IPS-18a (cell line): ENCODE measurements at regions not wholly inside any gene's neighbourhood (a gene's known extent, or its start where the extent isn't known, plus 50 kb on each side); places are given as distances from the start of the nearest gene placed in this dataset.

ENCODE experiments used
- H3K27ac ChIP-seq: one replicate; pipeline ENCODE4 v1.5.1; 2013; ENCODE audit warnings: low read length
- H3K27me3 ChIP-seq: one replicate; pipeline ENCODE4 v1.6.1; 2013; ENCODE audit warnings: mild to moderate bottlenecking, low read length; ENCODE audit not compliant: control insufficient read depth, insufficient read depth
- H3K36me3 ChIP-seq: one replicate; pipeline ENCODE4 v1.6.1; 2013; ENCODE audit warnings: low read depth, low read length; ENCODE audit not compliant: control insufficient read depth
- H3K4me1 ChIP-seq: one replicate; pipeline ENCODE4 v1.6.1; 2013; ENCODE audit warnings: low read depth, low read length; ENCODE audit not compliant: control insufficient read depth
- H3K4me3 ChIP-seq: one replicate; pipeline ENCODE4 v1.5.1; 2013; ENCODE audit warnings: low read length
- H3K9ac ChIP-seq: one replicate; pipeline ENCODE4 v1.6.1; 2013; ENCODE audit warnings: mild to moderate bottlenecking, low read length, moderate library complexity
- H3K9me3 ChIP-seq: one replicate; pipeline ENCODE4 v1.6.1; 2013; ENCODE audit warnings: low read depth, low read length; ENCODE audit not compliant: control insufficient read depth

DNA sequence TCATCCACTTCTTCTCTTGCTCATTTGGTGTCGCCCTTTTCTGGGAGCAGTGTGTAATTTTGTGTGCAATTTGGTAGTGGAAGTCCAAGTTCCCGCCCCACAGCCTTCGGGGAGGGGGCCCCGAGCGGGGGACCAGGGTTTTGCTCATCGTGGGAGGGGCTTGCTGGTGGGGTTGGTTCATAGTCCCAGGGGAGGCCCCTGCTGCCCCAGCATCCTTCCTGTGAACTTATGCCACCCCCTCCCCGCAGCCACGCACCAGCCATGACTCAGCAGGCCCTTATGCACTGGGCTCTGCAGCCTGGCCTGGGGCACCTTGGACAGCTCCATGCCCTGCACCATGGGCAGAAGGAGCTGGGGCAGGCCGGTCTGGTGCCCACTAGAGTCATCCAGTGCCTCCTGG lies 1183.6 kb downstream of the BRD1 start:
- Histone ChIP-seq H3K9me3 (no peaks in the 10 kb centered on the region), H3K27ac (no peak overlapping the region), H3K27me3 (no peaks in the 10 kb centered on the region), H3K4me1 (no peaks in the 10 kb centered on the region), H3K36me3 (no peaks in the 10 kb centered on the region), H3K4me3 (no peak overlapping the region), H3K9ac (no peak overlapping the region)

DNA sequence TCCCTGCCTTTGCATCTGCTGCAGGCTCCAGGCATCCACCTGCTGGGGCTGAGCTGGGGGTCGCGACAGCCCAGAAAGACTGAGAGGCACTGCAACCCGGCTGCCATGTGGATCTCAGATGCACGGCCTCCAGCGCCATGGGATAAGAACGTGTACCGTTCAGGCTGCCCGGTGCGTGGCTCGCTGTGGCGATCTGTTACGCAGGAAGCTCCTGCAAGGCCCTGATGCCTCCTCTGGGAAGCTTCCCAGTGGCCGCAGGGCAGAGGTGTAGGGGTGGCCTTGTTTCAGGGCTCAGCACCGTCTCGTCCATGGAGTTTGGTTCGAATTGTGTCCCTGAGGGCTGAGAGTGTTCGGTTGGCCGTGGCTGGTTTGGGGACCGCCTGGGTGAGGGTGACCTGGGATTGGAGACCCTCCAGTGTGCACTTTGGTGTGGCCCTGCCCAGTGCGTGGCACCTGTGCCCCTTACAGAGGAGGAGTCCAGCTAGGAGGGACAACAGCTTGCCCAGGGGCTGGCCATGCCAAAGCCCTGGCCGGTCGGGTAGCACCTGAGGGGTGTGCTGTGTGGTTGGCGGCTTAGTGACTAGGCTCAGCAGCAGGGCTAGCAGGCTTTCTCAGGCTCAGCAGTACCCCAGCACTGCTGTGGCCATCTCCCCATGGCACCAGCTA lies 1184.5 kb downstream of the BRD1 start:
- Histone ChIP-seq H3K36me3 (no peaks in the 10 kb centered on the region), H3K4me3 (no peak overlapping the region), H3K27ac (no peak overlapping the region), H3K4me1 (no peaks in the 10 kb centered on the region), H3K9me3 (no peaks in the 10 kb centered on the region), H3K9ac (no peak overlapping the region), H3K27me3 (no peaks in the 10 kb centered on the region)

DNA sequence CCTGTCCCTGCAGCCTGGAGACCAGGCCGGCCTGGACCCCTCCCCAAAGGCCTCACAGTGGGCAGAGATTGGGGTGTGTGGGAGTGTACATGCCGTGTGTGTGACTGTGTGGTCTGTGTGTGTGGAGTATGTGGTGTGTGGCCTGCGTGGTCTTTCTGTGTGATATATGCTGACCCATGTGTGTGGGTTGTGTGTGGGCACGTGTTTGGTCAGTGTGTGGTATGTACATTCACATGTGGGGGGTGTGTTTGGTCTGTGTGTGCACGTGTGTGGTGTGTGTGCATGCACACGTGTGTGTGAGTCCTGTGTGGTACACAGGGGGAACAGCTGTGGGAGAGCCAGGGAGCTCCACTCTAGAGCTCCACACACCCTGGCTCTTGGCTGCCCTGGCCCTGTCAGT lies 1185.1 kb downstream of the BRD1 start:
- no peaks in the 10 kb centered on the region for H3K27me3 ChIP-seq
- no peaks in the 10 kb centered on the region for H3K4me1 ChIP-seq
- H3K9ac ChIP-seq: no peak overlapping the region
- no peaks in the 10 kb centered on the region for H3K9me3 ChIP-seq
- no peak overlapping the region for H3K4me3 ChIP-seq
- H3K36me3 ChIP-seq: no peaks in the 10 kb centered on the region
- no peak overlapping the region for H3K27ac ChIP-seq

GRCh38 chr22:48641906-48642475 lies 1185.7 kb downstream of the BRD1 start:
- Histone ChIP-seq H3K36me3 (no peaks in the 10 kb centered on the region), H3K9ac (no peak overlapping the region), H3K9me3 (no peaks in the 10 kb centered on the region), H3K27me3 (no peaks in the 10 kb centered on the region), H3K4me3 (no peak overlapping the region), H3K27ac (no peak overlapping the region), H3K4me1 (no peaks in the 10 kb centered on the region)

DNA sequence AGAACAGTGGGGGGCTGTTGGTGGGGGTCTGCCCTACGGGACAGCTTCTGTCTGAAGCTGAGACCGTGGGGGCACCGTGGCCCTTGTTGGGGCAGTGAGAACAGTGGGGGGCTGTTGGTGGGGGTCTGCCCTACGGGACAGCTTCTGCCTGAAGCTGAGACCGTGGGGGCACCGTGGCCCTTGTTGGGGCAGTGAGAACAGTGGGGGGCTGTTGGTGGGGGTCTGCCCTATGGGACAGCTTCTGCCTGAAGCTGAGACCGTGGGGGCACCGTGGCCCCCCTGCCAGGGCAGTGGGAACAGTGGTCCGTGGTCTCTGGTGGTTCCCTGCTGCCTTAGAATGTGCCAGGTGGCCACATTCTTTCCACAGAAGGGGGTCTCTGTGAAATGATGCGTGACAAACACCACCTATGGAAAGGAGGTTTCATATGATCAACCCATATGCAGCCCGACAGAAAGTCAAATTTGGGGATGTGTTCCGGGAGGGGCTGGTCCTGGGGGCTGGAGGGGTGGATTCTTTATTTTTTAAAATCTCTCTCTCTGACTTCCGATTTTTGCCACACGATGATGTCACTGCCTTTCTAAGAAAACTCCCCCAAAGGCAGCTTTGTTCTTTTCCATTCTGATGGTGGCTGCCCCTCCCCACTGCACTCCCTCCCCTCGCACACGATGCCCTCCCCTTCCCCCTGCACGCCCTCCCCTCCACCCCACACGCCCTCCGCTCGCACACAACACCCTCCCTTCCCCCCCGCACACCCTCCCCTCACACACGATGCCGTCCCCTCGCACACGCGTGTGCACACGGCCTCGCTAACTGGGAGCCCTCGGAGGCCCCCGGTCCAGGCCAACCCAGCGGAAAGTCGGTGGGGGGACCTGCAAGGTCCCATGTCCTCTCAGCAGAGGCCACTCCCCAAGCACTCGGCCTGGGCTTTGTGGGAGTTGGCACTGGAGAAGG lies 1186.5 kb downstream of the BRD1 start:
- Histone ChIP-seq H3K4me1 (no peaks in the 10 kb centered on the region), H3K9me3 (no peaks in the 10 kb centered on the region), H3K27ac (no peak overlapping the region), H3K4me3 (no peak overlapping the region), H3K27me3 (no peaks in the 10 kb centered on the region), H3K36me3 (no peaks in the 10 kb centered on the region), H3K9ac (no peak overlapping the region)

- Histone ChIP-seq H3K4me1 (no peaks in the 10 kb centered on the region), H3K9ac (no peak overlapping the region), H3K9me3 (no peaks in the 10 kb centered on the region), H3K4me3 (no peak overlapping the region), H3K27me3 (no peaks in the 10 kb centered on the region), H3K27ac (no peak overlapping the region), H3K36me3 (no peaks in the 10 kb centered on the region)
Observed at GRCh38 chr22:48639896-48640748, 1187.6 kb downstream of the BRD1 start.

GRCh38 chr22:48639021-48639795 lies 1188.5 kb downstream of the BRD1 start:
- no peaks in the 10 kb centered on the region for H3K36me3 ChIP-seq
- H3K4me3 ChIP-seq: no peak overlapping the region
- H3K9ac ChIP-seq: no peak overlapping the region
- no peaks in the 10 kb centered on the region for H3K9me3 ChIP-seq
- no peak overlapping the region for H3K27ac ChIP-seq
- no peaks in the 10 kb centered on the region for H3K27me3 ChIP-seq
- H3K4me1 ChIP-seq: no peaks in the 10 kb centered on the region

- H3K4me3 ChIP-seq: no peak overlapping the region
- H3K27me3 ChIP-seq: no peaks in the 10 kb centered on the region
- H3K36me3 ChIP-seq: no peaks in the 10 kb centered on the region
- no peak overlapping the region for H3K9ac ChIP-seq
- H3K9me3 ChIP-seq: no peaks in the 10 kb centered on the region
- H3K27ac ChIP-seq: no peak overlapping the region
- no peaks in the 10 kb centered on the region for H3K4me1 ChIP-seq
Observed at GRCh38 chr22:48637231-48637630, 1190.4 kb downstream of the BRD1 start.

DNA sequence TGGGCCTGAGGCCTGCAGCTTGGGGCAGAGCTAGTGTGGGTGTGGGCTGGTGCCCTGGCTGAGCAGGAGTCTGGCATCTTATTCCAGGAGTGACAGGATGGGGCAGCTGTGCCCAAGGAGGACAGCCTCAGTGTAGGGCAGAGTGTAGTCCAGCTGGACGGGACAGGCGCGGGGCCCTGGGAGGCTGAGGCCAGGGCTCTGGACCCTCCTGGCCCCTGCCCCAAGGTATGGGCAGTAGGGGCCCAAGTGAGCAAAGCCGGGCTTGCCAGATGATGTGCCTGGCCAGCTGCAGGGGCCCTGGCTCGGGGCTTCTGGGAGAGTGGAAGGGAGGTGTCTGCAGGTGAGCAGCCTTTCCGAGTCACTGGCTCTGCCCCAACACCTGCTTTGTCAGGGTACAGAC lies 1190.9 kb downstream of the BRD1 start:
- no peak overlapping the region for H3K9ac ChIP-seq
- no peak overlapping the region for H3K27ac ChIP-seq
- no peak overlapping the region for H3K4me3 ChIP-seq
- H3K36me3 ChIP-seq: no peaks in the 10 kb centered on the region
- H3K9me3 ChIP-seq: no peaks in the 10 kb centered on the region
- no peaks in the 10 kb centered on the region for H3K27me3 ChIP-seq
- H3K4me1 ChIP-seq: no peaks in the 10 kb centered on the region

- Histone ChIP-seq H3K4me1 (no peaks in the 10 kb centered on the region), H3K9me3 (no peaks in the 10 kb centered on the region), H3K9ac (no peak overlapping the region), H3K27me3 (no peaks in the 10 kb centered on the region), H3K36me3 (no peaks in the 10 kb centered on the region), H3K27ac (no peak overlapping the region), H3K4me3 (no peak overlapping the region)
Observed at GRCh38 chr22:48635816-48636215, 1191.9 kb downstream of the BRD1 start.
